ENCODE measurements at regions not wholly inside any gene's neighbourhood (a gene's known extent, or its start where the extent isn't known, plus 50 kb on each side); places are given as distances from the start of the nearest gene placed in this dataset.
"Not testable (repeated sequence)": the region's sequence is repeated elsewhere in the genome, so short reads cannot be mapped to it uniquely, and the experiment has no call there.

GRCh38 chr21:27025708-27026107 is 58.8 kb upstream of the ADAMTS5 start:
- TF ChIP-seq CTCF (IDR thresholded peaks at IDR 0.05; ENCODE audit: low read depth, low read length); MYC (IDR thresholded peaks at IDR 0.05; ENCODE audit: low read depth, low read length); POLR2A (IDR thresholded peaks at IDR 0.05; ENCODE audit: extremely low read depth, insufficient read length): not testable (repeated sequence)

Data from NB4 (cell line).